HL-60 (cell line): ENCODE measurements at regions not wholly inside any gene's neighbourhood (a gene's known extent, or its start where the extent isn't known, plus 50 kb on each side); places are given as distances from the start of the nearest gene placed in this dataset.

Experiments used
- DNase-seq, 2 experiments: peaks; one replicate each; pipeline ENCODE4 v3.0.0-alpha.2; 2010 to 2020; ENCODE audit warnings: low read depth in 1 of 2, low spot score in 1 of 2
- H3K27ac ChIP-seq: fragments of 250-450 bp; sonication (Bioruptor Pico); replicated peaks from 2 replicates; pipeline ENCODE4 v1.5.1; 2020; ENCODE audit warnings: mild to moderate bottlenecking, moderate library complexity
- H3K27me3 ChIP-seq: fragments of 250-450 bp; sonication (Bioruptor Pico); 2 replicates; pipeline ENCODE4 v1.5.1; 2021; ENCODE audit warnings: mild to moderate bottlenecking, moderate library complexity; ENCODE audit not compliant: insufficient read depth, poor library complexity, severe bottlenecking
- H3K4me3 ChIP-seq: replicated peaks from 2 replicates; pipeline ENCODE4 v1.5.1; 2011; ENCODE audit warnings: mild to moderate bottlenecking, control low read depth, low read length; ENCODE audit not compliant: insufficient read depth
- GABPA ChIP-seq: IDR thresholded peaks from 2 replicates; pipeline ENCODE4 v1.6.1; 2012; ENCODE audit warnings: low read depth
- POLR2AphosphoS5 ChIP-seq: IDR thresholded peaks from 2 replicates; pipeline ENCODE4 v1.6.1; 2012; ENCODE audit warnings: low read depth
- SPI1 ChIP-seq: IDR thresholded peaks from 2 replicates; pipeline ENCODE4 v1.6.1; 2012; ENCODE audit warnings: low read depth, mild to moderate bottlenecking, borderline replicate concordance
- TF ChIP-seq, protein P1 (sequence below): IDR thresholded peaks from 2 replicates; pipeline ENCODE4 v1.6.1; 2012; ENCODE audit warnings: low read depth; ENCODE audit not compliant: insufficient replicate concordance
- TF ChIP-seq, protein P2 (sequence below): IDR thresholded peaks from one replicate; pipeline ENCODE4 v1.5.1; 2011; ENCODE audit warnings: low read length, control low read depth, inconsistent platforms; ENCODE audit not compliant: insufficient read depth

DNA sequence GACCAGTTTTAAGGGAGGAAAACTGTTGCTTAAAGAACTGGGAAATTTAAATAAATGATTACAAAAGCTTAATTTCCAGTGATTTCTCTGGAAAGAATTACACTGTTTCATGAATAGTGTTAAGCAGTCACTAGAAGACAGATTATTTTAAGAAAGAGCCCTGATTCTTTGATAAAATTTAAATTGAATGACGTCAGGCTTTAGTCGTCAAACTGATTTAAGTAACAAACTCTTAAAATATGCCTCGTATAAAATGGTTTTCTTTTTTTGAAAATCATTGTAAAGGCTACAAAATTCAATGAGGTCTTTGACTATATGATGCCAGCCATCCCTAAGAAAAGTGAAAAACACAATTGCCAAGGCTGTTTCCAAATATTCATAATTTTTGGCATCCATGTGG lies 465.0 kb downstream of the NR4A2 start:
- no peak for DNase-seq
- TF ChIP-seq, protein P1, sequence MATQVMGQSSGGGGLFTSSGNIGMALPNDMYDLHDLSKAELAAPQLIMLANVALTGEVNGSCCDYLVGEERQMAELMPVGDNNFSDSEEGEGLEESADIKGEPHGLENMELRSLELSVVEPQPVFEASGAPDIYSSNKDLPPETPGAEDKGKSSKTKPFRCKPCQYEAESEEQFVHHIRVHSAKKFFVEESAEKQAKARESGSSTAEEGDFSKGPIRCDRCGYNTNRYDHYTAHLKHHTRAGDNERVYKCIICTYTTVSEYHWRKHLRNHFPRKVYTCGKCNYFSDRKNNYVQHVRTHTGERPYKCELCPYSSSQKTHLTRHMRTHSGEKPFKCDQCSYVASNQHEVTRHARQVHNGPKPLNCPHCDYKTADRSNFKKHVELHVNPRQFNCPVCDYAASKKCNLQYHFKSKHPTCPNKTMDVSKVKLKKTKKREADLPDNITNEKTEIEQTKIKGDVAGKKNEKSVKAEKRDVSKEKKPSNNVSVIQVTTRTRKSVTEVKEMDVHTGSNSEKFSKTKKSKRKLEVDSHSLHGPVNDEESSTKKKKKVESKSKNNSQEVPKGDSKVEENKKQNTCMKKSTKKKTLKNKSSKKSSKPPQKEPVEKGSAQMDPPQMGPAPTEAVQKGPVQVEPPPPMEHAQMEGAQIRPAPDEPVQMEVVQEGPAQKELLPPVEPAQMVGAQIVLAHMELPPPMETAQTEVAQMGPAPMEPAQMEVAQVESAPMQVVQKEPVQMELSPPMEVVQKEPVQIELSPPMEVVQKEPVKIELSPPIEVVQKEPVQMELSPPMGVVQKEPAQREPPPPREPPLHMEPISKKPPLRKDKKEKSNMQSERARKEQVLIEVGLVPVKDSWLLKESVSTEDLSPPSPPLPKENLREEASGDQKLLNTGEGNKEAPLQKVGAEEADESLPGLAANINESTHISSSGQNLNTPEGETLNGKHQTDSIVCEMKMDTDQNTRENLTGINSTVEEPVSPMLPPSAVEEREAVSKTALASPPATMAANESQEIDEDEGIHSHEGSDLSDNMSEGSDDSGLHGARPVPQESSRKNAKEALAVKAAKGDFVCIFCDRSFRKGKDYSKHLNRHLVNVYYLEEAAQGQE = no peak
- Histone ChIP-seq H3K27me3 (no peaks in the 10 kb centered on the region), H3K4me3 (no peak overlapping the region), H3K27ac (no peak overlapping the region)

DNA sequence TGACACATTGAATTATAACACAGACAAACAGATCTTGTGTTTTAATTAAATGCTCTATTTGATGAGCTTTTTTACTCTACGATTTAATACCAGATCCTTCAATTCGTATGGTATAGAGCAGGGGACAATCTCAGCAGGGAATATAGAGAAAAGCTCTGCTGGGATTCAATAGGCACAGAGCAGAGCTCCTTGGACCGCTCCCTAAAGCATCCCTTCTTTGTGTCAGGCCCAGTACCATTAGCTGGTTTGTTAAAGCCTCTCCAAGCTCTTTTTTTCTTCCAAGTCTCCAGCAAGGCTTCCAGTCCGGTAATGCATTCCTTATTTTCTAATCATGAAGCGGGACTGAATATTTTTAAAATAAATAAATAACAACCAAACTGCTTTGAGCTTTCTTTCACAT lies 466.0 kb downstream of the NR4A2 start:
- H3K4me3 ChIP-seq = no peak overlapping the region
- no peak for TF ChIP-seq POLR2AphosphoS5
- TF ChIP-seq, protein P2, sequence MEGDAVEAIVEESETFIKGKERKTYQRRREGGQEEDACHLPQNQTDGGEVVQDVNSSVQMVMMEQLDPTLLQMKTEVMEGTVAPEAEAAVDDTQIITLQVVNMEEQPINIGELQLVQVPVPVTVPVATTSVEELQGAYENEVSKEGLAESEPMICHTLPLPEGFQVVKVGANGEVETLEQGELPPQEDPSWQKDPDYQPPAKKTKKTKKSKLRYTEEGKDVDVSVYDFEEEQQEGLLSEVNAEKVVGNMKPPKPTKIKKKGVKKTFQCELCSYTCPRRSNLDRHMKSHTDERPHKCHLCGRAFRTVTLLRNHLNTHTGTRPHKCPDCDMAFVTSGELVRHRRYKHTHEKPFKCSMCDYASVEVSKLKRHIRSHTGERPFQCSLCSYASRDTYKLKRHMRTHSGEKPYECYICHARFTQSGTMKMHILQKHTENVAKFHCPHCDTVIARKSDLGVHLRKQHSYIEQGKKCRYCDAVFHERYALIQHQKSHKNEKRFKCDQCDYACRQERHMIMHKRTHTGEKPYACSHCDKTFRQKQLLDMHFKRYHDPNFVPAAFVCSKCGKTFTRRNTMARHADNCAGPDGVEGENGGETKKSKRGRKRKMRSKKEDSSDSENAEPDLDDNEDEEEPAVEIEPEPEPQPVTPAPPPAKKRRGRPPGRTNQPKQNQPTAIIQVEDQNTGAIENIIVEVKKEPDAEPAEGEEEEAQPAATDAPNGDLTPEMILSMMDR = no peak
- no peak for TF ChIP-seq GABPA
- TF ChIP-seq SPI1 = no peak
- TF ChIP-seq, protein P1 = no peak
- no peaks in the 10 kb centered on the region for H3K27me3 ChIP-seq
- no peak overlapping the region for H3K27ac ChIP-seq
- DNase-seq = no peak

DNA sequence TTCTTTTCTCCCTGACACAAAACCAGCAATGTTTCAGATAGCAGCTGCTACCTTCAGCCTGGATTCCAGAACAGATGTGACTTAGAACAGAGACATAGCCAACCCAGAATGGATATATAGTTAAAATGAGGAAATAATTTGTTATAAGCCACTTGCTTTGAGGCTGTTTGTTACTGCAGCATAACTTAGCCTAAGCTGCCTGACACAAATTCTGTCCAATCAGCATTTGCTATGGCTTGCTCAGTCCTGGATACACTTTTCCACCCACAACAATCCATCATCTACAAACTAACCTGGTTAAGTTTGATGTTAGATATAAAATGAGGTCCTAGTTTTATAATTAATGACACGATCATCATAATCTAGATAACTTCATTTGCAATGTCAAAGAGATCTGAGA lies 480.4 kb downstream of the NR4A2 start:
- Histone ChIP-seq H3K4me3 (no peak overlapping the region), H3K27ac (no peak overlapping the region), H3K27me3 (no peaks in the 10 kb centered on the region)
- no peak for DNase-seq
- no peak for TF ChIP-seq POLR2AphosphoS5
- no peak for TF ChIP-seq GABPA
- TF ChIP-seq, protein P1 = no peak
- TF ChIP-seq, protein P2 = no peak
- no peak for TF ChIP-seq SPI1

DNA sequence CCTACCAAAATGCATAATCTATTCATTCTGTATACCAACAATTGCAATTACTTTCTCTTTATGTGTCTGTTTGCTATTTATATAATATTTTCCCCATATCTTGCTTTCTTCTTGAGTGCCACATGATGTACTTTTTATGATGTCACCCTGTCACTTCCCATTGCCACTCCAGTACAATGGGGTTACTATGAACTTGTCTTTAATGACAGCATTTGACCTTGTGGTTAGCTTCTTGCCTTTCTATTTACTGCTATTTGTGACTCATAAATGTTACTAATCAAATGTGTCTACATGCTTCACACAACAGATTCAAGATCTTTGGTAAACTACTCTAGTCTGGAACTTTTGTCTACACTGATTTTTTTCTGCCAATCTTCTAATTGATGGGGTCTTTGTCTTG lies 486.3 kb downstream of the NR4A2 start:
- H3K4me3 ChIP-seq = no peak overlapping the region
- no peaks in the 10 kb centered on the region for H3K27me3 ChIP-seq
- DNase-seq = no peak
- TF ChIP-seq, protein P2 = no peak
- TF ChIP-seq SPI1 (no peak), GABPA (no peak), POLR2AphosphoS5 (no peak)
- TF ChIP-seq, protein P1 = no peak
- no peak overlapping the region for H3K27ac ChIP-seq
